H1 (cell line): ENCODE measurements at regions not wholly inside any gene's neighbourhood (a gene's known extent, or its start where the extent isn't known, plus 50 kb on each side); places are given as distances from the start of the nearest gene placed in this dataset.

Experiments used
- CTCF ChIA-PET: fragments of 300-600 bp; sonication (Branson Sonifier 250); formaldehyde crosslinking; loops from one replicate; lab custom pipeline; 2021; ENCODE audit not compliant: partially characterized antibody; lab: Charles Lee
- POLR2A ChIA-PET: fragments of 300-600 bp; sonication (Branson Sonifier 250); formaldehyde crosslinking; loops from one replicate; lab custom pipeline; 2021; ENCODE audit warnings: inconsistent platforms; ENCODE audit not compliant: partially characterized antibody; lab: Charles Lee
- DNase-seq, 2 experiments: peaks; one replicate each; pipeline versions ENCODE4 v3.0.0 to v3.0.0-alpha.2; 2010 to 2022; ENCODE audit warnings: low spot score in 2 of 2, low read depth in 1 of 2, mixed read lengths in 1 of 2
- FAIRE-seq: peaks from 2 replicates; lab custom pipeline; 2011; peaks lifted over from hg19 to GRCh38; lab: Jason Lieb, UNC
- H2AFZ ChIP-seq: 2 replicates; pipeline ENCODE4 v1.8.1; 2012; ENCODE audit warnings: low read length, inconsistent platforms
- H2AK5ac ChIP-seq: 2 replicates; pipeline ENCODE4 v1.6.1; 2013; ENCODE audit warnings: low read depth, low read length
- H2BK120ac ChIP-seq: replicated peaks from 2 replicates; pipeline ENCODE3; 2013; ENCODE audit warnings: low read depth, low read length, inconsistent platforms
- H2BK12ac ChIP-seq: 2 replicates; pipeline ENCODE4 v1.6.1; 2013; ENCODE audit warnings: low read depth, low read length
- H2BK15ac ChIP-seq: 2 replicates; pipeline ENCODE4 v1.6.1; 2013; ENCODE audit warnings: low read length
- H2BK20ac ChIP-seq: 2 replicates; pipeline ENCODE4 v1.6.1; 2013; ENCODE audit warnings: low read length
- H2BK5ac ChIP-seq: 2 replicates; pipeline ENCODE4 v1.6.1; 2013; ENCODE audit warnings: low read depth, low read length
- H3K14ac ChIP-seq: 2 replicates; pipeline ENCODE4 v1.6.1; 2013; ENCODE audit warnings: inconsistent platforms; ENCODE audit not compliant: insufficient read length
- H3K18ac ChIP-seq: 2 replicates; pipeline ENCODE4 v1.6.1; 2013; ENCODE audit warnings: low read length; ENCODE audit errors: extremely low read depth
- H3K23ac ChIP-seq: 2 replicates; pipeline ENCODE4 v1.6.1; 2013; ENCODE audit warnings: inconsistent platforms; ENCODE audit not compliant: insufficient read length
- H3K23me2 ChIP-seq: 2 replicates; pipeline ENCODE4 v1.6.1; 2013; ENCODE audit warnings: low read depth, low read length
- H3K27ac ChIP-seq: 2 replicates; pipeline ENCODE4 v1.6.1; 2011; ENCODE audit warnings: low read depth, low read length, inconsistent platforms
- H3K27me3 ChIP-seq, 4 experiments: replicated peaks in 1 of 4; 1 replicate in 1 of 4; 2 replicates in 3 of 4; pipeline versions ENCODE4 v1.6.1 to v1.8.1; 2011 to 2013; ENCODE audit warnings: low read length in 3 of 4, mild to moderate bottlenecking in 3 of 4, inconsistent platforms in 2 of 4, mixed read lengths in 2 of 4, moderate library complexity in 1 of 4; ENCODE audit not compliant: control insufficient read depth in 3 of 4, insufficient read depth in 3 of 4; ENCODE audit errors: extremely low read depth in 1 of 4
- H3K36me3 ChIP-seq, 4 experiments: 2 replicates each; pipeline versions ENCODE4 v1.6.1 to v1.8.1; 2011 to 2013; ENCODE audit warnings: mild to moderate bottlenecking in 4 of 4, low read length in 3 of 4, moderate library complexity in 2 of 4, control low read depth in 1 of 4, inconsistent platforms in 1 of 4; ENCODE audit not compliant: insufficient read depth in 4 of 4, control insufficient read depth in 2 of 4
- H3K4ac ChIP-seq: replicated peaks from 2 replicates; pipeline ENCODE3; 2013; ENCODE audit warnings: low read length, low read depth, mixed read lengths, inconsistent platforms; ENCODE audit not compliant: insufficient read length
- H3K4me1 ChIP-seq, 4 experiments: replicated peaks in 1 of 4; 1 replicate in 1 of 4; 2 replicates in 3 of 4; pipeline versions ENCODE4 v1.6.1 to v1.8.1; 2011 to 2013; ENCODE audit warnings: low read length in 3 of 4, inconsistent platforms in 2 of 4, mixed read lengths in 1 of 4; ENCODE audit not compliant: insufficient read depth in 4 of 4, control insufficient read depth in 3 of 4
- H3K4me2 ChIP-seq, 2 experiments: 2 replicates each; pipeline versions ENCODE4 v1.6.1 to v1.8.1; 2011 to 2013; ENCODE audit warnings: low read depth in 2 of 2, low read length in 2 of 2, control low read depth in 1 of 2, inconsistent platforms in 1 of 2, mild to moderate bottlenecking in 1 of 2; ENCODE audit not compliant: insufficient read depth in 1 of 2
- H3K4me3 ChIP-seq, 4 experiments: fragments of 200-600, 300-600 bp in 1 of 4; sonication (generic), shearing (Covaris generic), sonication (Bioruptor Twin) in 1 of 4; 2 replicates each; pipeline versions ENCODE4 v1.5.1 to v1.8.1; 2011 to 2016; ENCODE audit warnings: low read length in 4 of 4, low read depth in 3 of 4, control low read depth in 2 of 4, inconsistent platforms in 2 of 4, mild to moderate bottlenecking in 2 of 4, mixed read lengths in 1 of 4, moderate library complexity in 1 of 4; ENCODE audit not compliant: insufficient read depth in 2 of 4; ENCODE audit errors: extremely low read depth in 1 of 4
- H3K56ac ChIP-seq: replicated peaks from 2 replicates; pipeline ENCODE3; 2013; ENCODE audit warnings: low read depth, mild to moderate bottlenecking, mixed read lengths, low read length, inconsistent platforms; ENCODE audit not compliant: insufficient read length
- H3K79me1 ChIP-seq: 2 replicates; pipeline ENCODE4 v1.6.1; 2013; ENCODE audit warnings: low read depth, low read length, control low read depth
- H3K79me2 ChIP-seq, 2 experiments: 2 replicates each; pipeline versions ENCODE4 v1.6.1 to v1.8.1; 2012 to 2013; ENCODE audit warnings: low read length in 2 of 2, mild to moderate bottlenecking in 2 of 2, inconsistent platforms in 1 of 2; ENCODE audit not compliant: insufficient read depth in 2 of 2, control insufficient read depth in 1 of 2
- H3K9ac ChIP-seq, 4 experiments: replicated peaks in 1 of 4; 1 replicate in 1 of 4; 2 replicates in 3 of 4; pipeline versions ENCODE4 v1.6.1 to v1.8.1; 2011 to 2013; ENCODE audit warnings: low read depth in 3 of 4, low read length in 3 of 4, control low read depth in 2 of 4, mild to moderate bottlenecking in 2 of 4, moderate library complexity in 2 of 4, inconsistent platforms in 1 of 4; ENCODE audit errors: extremely low read depth in 1 of 4
- H3K9me3 ChIP-seq, 2 experiments: 2 replicates each; pipeline versions ENCODE4 v1.6.1 to v1.8.1; 2012 to 2013; ENCODE audit warnings: mild to moderate bottlenecking in 2 of 2, moderate library complexity in 2 of 2, control low read depth in 1 of 2, inconsistent platforms in 1 of 2, low read depth in 1 of 2, low read length in 1 of 2, mixed read lengths in 1 of 2; ENCODE audit not compliant: insufficient read depth in 2 of 2
- H4K20me1 ChIP-seq, 2 experiments: replicated peaks in 1 of 2; 2 replicates each; pipeline versions ENCODE3 to v1.8.1; 2011 to 2013; ENCODE audit warnings: inconsistent platforms in 2 of 2, low read length in 2 of 2, mild to moderate bottlenecking in 1 of 2; ENCODE audit not compliant: insufficient read depth in 2 of 2, control insufficient read depth in 1 of 2
- H4K5ac ChIP-seq: 2 replicates; pipeline ENCODE4 v1.6.1; 2013; ENCODE audit warnings: low read length, low read depth, mixed read lengths, inconsistent platforms; ENCODE audit not compliant: insufficient read length
- H4K8ac ChIP-seq: 2 replicates; pipeline ENCODE4 v1.8.0; 2013; ENCODE audit warnings: mild to moderate bottlenecking, moderate library complexity, low read length, inconsistent platforms; ENCODE audit not compliant: insufficient read depth; ENCODE audit errors: extremely low read depth
- H4K91ac ChIP-seq: replicated peaks from 2 replicates; pipeline ENCODE3; 2013; ENCODE audit warnings: low read length, mixed read lengths, inconsistent platforms; ENCODE audit not compliant: insufficient read length
- CHD1 ChIP-seq: IDR thresholded peaks from 2 replicates; pipeline ENCODE4 v1.6.1; 2012; ENCODE audit warnings: low read depth, low read length, improper control_type of control experiment
- CTBP2 ChIP-seq: IDR thresholded peaks from 2 replicates; pipeline ENCODE4 v1.7.0; 2011; ENCODE audit warnings: borderline replicate concordance, mild to moderate bottlenecking, moderate library complexity, mixed read lengths, low read length; ENCODE audit not compliant: insufficient read depth, insufficient read length
- EGR1 ChIP-seq: IDR thresholded peaks from 2 replicates; pipeline ENCODE4 v1.6.1; 2011; ENCODE audit warnings: low read depth, low read length, borderline replicate concordance
- KDM4A ChIP-seq: IDR thresholded peaks from one replicate; pipeline ENCODE4 v1.7.1; 2012; ENCODE audit warnings: low read depth, mild to moderate bottlenecking, moderate library complexity, low read length, inconsistent platforms; ENCODE audit not compliant: severe bottlenecking
- MAFK ChIP-seq: IDR thresholded peaks from 2 replicates; pipeline ENCODE4 v1.6.1; 2012; ENCODE audit warnings: low read depth, mild to moderate bottlenecking, improper control_type of control experiment, low read length
- TBP ChIP-seq: IDR thresholded peaks from 2 replicates; pipeline ENCODE4 v1.6.1; 2011; ENCODE audit warnings: low read depth, low read length, improper control_type of control experiment
- ZNF274 ChIP-seq: IDR thresholded peaks from 2 replicates; pipeline ENCODE4 v1.7.0; 2012; ENCODE audit warnings: low read length, borderline replicate concordance; ENCODE audit errors: extremely low read depth
- WGBS, 2 experiments: shearing (Covaris generic) in 1 of 2; methylation state at CpG; one replicate each; pipeline versions ENCODE4 v1.1.6 to v1.1.7; 2013 to 2015; ENCODE audit warnings: low lambda C conversion rate in 2 of 2, mixed read lengths in 2 of 2, inconsistent platforms in 1 of 2, low coverage in 1 of 2, missing lambda C conversion rate in 1 of 2; ENCODE audit not compliant: insufficient replicate concordance in 2 of 2, insufficient coverage in 1 of 2, insufficient read length in 1 of 2; ENCODE audit errors: extremely low coverage in 1 of 2, missing lambda C conversion rate in 1 of 2; 5-methylcytosine and 5-hydroxymethylcytosine counted together

DNA sequence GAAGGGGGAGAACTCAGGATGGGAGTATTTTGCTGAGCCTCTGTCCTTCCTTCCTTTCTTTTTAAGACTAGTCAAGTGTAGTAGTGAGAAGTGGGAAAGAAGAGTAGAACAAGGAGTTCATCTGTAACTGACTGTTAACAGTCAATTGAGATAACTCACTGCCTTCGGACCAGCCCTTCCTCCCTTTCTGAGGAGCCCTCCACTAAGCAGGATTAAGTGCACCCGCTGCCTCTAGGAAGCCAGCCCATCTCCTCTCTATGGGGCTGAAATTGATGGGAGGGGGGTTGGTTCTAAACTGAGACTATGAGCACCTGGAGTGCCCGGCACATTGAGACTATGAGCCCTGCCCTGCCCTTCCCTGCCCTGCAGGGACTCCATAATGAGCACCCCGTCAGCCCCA lies 72.7 kb upstream of the TINAGL1 start:
- Histone ChIP-seq H4K20me1 (no peaks in the 10 kb centered on the region), H4K5ac (no peak overlapping the region), H3K79me2 (no peaks in the 10 kb centered on the region), H3K4me3 (peak overlapping the region in 1 of 4 experiments; percentile 9; a peak in 1 of 8 replicates), H3K56ac (no peak overlapping the region), H2AFZ (no peak overlapping the region), H2BK12ac (0 out of 2 replicates have a peak overlapping the region, but pooled peaks have one; percentile 84), H3K27ac (no peak overlapping the region), H3K23me2 (no peaks in the 10 kb centered on the region), H3K4me2 (peak overlapping the region; percentile 18 to 32; a peak in 3 of 4 replicates), H3K4ac (peak overlapping the region; percentile 82), H3K27me3 (no peaks in the 10 kb centered on the region), H2BK5ac (0 out of 2 replicates have a peak overlapping the region, but pooled peaks have one; percentile 44), H3K36me3 (no peaks in the 10 kb centered on the region), H3K4me1 (peaks cover 4 to 16% (median 13%) of the 10 kb centered on the region in 4 experiments), H3K79me1 (no peaks in the 10 kb centered on the region), H3K18ac (peak overlapping the region; percentile 66), H2BK15ac (no peak overlapping the region), H2BK20ac (peak overlapping the region; percentile 97; the same call in 1 of the 2 replicates), H3K9ac (no peak overlapping the region), H3K23ac (no peak overlapping the region), H3K9me3 (no peaks in the 10 kb centered on the region), H4K8ac (no peak overlapping the region), H2BK120ac (no peak overlapping the region), H4K91ac (no peak overlapping the region), H3K14ac (no peak overlapping the region), H2AK5ac (no peak overlapping the region)
- no peak for FAIRE-seq
- no peak for DNase-seq
- 52% methylated on average over 4 of the region's 4 CpGs; no CpG with 5 or more reads in 1 of the 2 experiments for WGBS, 2 experiments
- CTCF ChIA-PET = interaction anchor here (0.8 kb wide), 1 partner anchor 43 kb away, joined by 3 read pairs; no protein-coding TSS in a partner anchor
- TF ChIP-seq CTBP2 (no peak), KDM4A (no peak), MAFK (no peak), ZNF274 (no peak), EGR1 (no peak), TBP (no peak), CHD1 (no peak)
- POLR2A ChIA-PET = no interaction called here
